GM12878 (cell line): ENCODE measurements at regions not wholly inside any gene's neighbourhood (a gene's known extent, or its start where the extent isn't known, plus 50 kb on each side); places are given as distances from the start of the nearest gene placed in this dataset.

Source experiments
- ATAC-seq: fragments of 200-7000 bp; cut with Tn5 transposase; 3 replicates; pipeline ENCODE4 v1.9.1; 2020; ENCODE audit warnings: mild to moderate bottlenecking, moderate library complexity
- BruUV-seq: library from RNA; stranded (reverse); fragments of 400-500 nt; replicated peaks from 2 replicates; lab custom pipeline; 2021; lab: Mats Ljungman, UMichigan
- CTCF ChIA-PET: fragments of 300-600 bp; sonication (Branson Sonifier 250); formaldehyde crosslinking; extraction: SDS; loops from one replicate; lab custom pipeline; 2021; ENCODE audit warnings: inconsistent platforms; lab: Yijun Ruan, JAX
- POLR2A ChIA-PET: fragments of 350-600 bp; formaldehyde crosslinking; extraction: SDS; loops from one replicate; lab custom pipeline; 2021; ENCODE audit warnings: inconsistent platforms; lab: Charles Lee
- RAD21 ChIA-PET: fragments of 300-600 bp; sonication (Branson Sonifier 250); formaldehyde crosslinking; loops from one replicate; lab custom pipeline; 2023; ENCODE audit warnings: antibody characterized with exemption; ENCODE audit not compliant: unreplicated experiment; lab: Charles Lee
- SMC1A ChIA-PET: fragments of 300-600 bp; sonication (Branson Sonifier 250); formaldehyde crosslinking; loops from one replicate; lab custom pipeline; 2023; ENCODE audit not compliant: unreplicated experiment, uncharacterized antibody; lab: Charles Lee
- DNase-seq: peaks from one replicate; pipeline ENCODE4 v3.0.0-alpha.2; 2011; ENCODE audit warnings: low read depth, low spot score
- FAIRE-seq: peaks from 3 replicates; lab custom pipeline; 2011; peaks lifted over from hg19 to GRCh38; lab: Jason Lieb, UNC
- H2AFZ ChIP-seq: 2 replicates; pipeline ENCODE4 v1.6.0; 2011; ENCODE audit warnings: low read depth, low read length, control low read depth; ENCODE audit not compliant: control insufficient read depth
- H3K27ac ChIP-seq: 2 replicates; pipeline ENCODE4 v1.5.1; 2011; ENCODE audit warnings: control low read depth; ENCODE audit not compliant: control insufficient read depth, insufficient read depth
- H3K27me3 ChIP-seq, 2 experiments: replicated peaks in 1 of 2; 2 replicates each; pipeline versions ENCODE4 v1.6.0 to v1.6.1; 2011; ENCODE audit warnings: low read length in 1 of 2; ENCODE audit not compliant: control insufficient read depth in 2 of 2, insufficient read depth in 2 of 2
- H3K36me3 ChIP-seq, 2 experiments: 2 replicates each; pipeline ENCODE4 v1.5.1; 2011; ENCODE audit warnings: low read length in 1 of 2; ENCODE audit not compliant: control insufficient read depth in 2 of 2, insufficient read depth in 2 of 2
- H3K4me1 ChIP-seq: 2 replicates; pipeline ENCODE4 v1.6.1; 2011; ENCODE audit warnings: mild to moderate bottlenecking, low read length, moderate library complexity, mixed read lengths; ENCODE audit not compliant: control insufficient read depth, insufficient read depth
- H3K4me2 ChIP-seq: 2 replicates; pipeline ENCODE4 v1.6.0; 2011; ENCODE audit warnings: control low read depth; ENCODE audit not compliant: control insufficient read depth, insufficient read depth
- H3K4me3 ChIP-seq: fragments of 200-600 bp; sonication (generic); 2 replicates; pipeline ENCODE4 v1.5.1; 2016
- H3K79me2 ChIP-seq: 2 replicates; pipeline ENCODE4 v1.6.0; 2011; ENCODE audit warnings: low read length; ENCODE audit not compliant: control insufficient read depth, insufficient read depth
- H3K9ac ChIP-seq: 2 replicates; pipeline ENCODE4 v1.8.0; 2011; ENCODE audit warnings: low read length, control low read depth, mixed read lengths; ENCODE audit not compliant: control insufficient read depth, insufficient read depth
- H3K9me3 ChIP-seq: replicated peaks from 3 replicates; pipeline ENCODE4 v1.5.1; 2011; ENCODE audit warnings: mild to moderate bottlenecking, low read length; ENCODE audit not compliant: control insufficient read depth, insufficient read depth
- H4K20me1 ChIP-seq: 2 replicates; pipeline ENCODE4 v1.6.0; 2011; ENCODE audit not compliant: control insufficient read depth, insufficient read depth
- BACH1 ChIP-seq: fragments of 450-650 bp; IDR thresholded peaks from 2 replicates; pipeline ENCODE4 v1.6.1; 2017; ENCODE audit warnings: mild to moderate bottlenecking, borderline replicate concordance
- BCL11A ChIP-seq: IDR thresholded peaks from 2 replicates; pipeline ENCODE4 v1.6.1; 2011; ENCODE audit warnings: low read depth, low read length
- BHLHE40 ChIP-seq, 2 experiments: fragments of 450-650 bp in 1 of 2; IDR thresholded peaks; 2 replicates each; pipeline ENCODE4 v1.6.1; 2011 to 2017; ENCODE audit warnings: low read depth in 2 of 2, borderline replicate concordance in 1 of 2, improper control_type of control experiment in 1 of 2, low read length in 1 of 2, mild to moderate bottlenecking in 1 of 2
- LARP7 ChIP-seq: fragments of 450-650 bp; IDR thresholded peaks from 2 replicates; pipeline ENCODE4 v1.6.1; 2017; ENCODE audit warnings: mild to moderate bottlenecking
- NRF1 ChIP-seq: conservative IDR thresholded peaks from 2 replicates; pipeline ENCODE4 v1.6.1; 2011; ENCODE audit warnings: mild to moderate bottlenecking, low read depth, low read length, improper control_type of control experiment
- PAX5 ChIP-seq: IDR thresholded peaks from 2 replicates; pipeline ENCODE4 v1.6.1; 2011; ENCODE audit warnings: low read depth, low read length, borderline replicate concordance
- RFX5 ChIP-seq: IDR thresholded peaks from 2 replicates; pipeline ENCODE4 v1.6.1; 2011; ENCODE audit warnings: low read depth, low read length, improper control_type of control experiment
- SUZ12 ChIP-seq: fragments of 200-600 bp; sonication (generic); IDR thresholded peaks from one replicate; pipeline ENCODE4 v1.6.1; 2018; ENCODE audit warnings: antibody characterized with exemption, mild to moderate bottlenecking; ENCODE audit not compliant: unreplicated experiment
- WGBS: methylation state at CpG from one replicate; pipeline ENCODE4 v1.1.6; 2016; ENCODE audit warnings: low lambda C conversion rate; ENCODE audit not compliant: insufficient replicate concordance, insufficient coverage; ENCODE audit errors: missing lambda C conversion rate; 5-methylcytosine and 5-hydroxymethylcytosine counted together
- in situ Hi-C: fragments of 300-500 bp; cut with MboI; formaldehyde crosslinking; loops from 9 replicates; pipeline ENCODE4 v1.14.3; 2018; ENCODE audit warnings: mixed read lengths
- intact Hi-C: fragments of 100-400 bp; cut with micrococcal nuclease; formaldehyde crosslinking; loops from one replicate; pipeline ENCODE4 v1.14.2; 2022; ENCODE audit not compliant: unreplicated experiment
- TF ChIP-seq, protein P1 (sequence below): IDR thresholded peaks from 2 replicates; pipeline ENCODE4 v1.6.1; 2012; ENCODE audit warnings: low read length, inconsistent platforms
- TF ChIP-seq, protein P2 (sequence below): fragments of 450-650 bp; IDR thresholded peaks from 2 replicates; pipeline ENCODE4 v1.6.1; 2017; ENCODE audit warnings: mild to moderate bottlenecking, moderate library complexity

DNA sequence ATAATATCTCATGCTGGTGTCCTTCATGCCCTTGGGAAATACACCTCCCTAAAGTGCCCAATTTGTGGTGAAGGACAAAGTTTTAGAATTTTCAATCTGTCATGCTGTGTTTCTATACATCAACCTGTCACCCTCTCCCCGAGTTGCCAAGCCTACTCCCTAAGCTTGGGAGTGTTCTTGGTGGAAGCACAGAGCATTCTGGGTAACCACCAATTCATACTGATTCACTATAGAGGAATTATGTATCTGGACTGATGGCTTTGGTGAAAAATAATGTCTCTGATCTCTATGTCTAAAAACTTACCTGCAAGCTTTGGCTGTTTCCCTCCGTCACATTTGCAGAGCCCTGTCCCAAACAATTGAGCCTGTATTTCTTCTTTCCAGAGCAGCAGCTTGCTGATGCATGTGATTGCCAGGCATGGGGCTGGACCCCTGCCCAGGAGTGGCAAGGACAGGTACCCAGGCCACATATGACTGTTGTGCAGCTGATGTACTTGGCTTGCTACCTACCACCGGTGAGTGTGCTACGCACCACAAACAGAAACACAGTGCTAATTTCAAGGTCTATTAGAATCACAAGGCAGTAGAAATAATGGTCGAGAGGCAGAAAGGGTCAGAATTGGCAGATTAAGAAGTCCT is 202.8 kb upstream of the CITED2 start:
- no peaks in the 10 kb centered on the region for H4K20me1 ChIP-seq
- no peaks in the 10 kb centered on the region for H3K36me3 ChIP-seq
- POLR2A ChIA-PET = no interaction called here
- no peak overlapping the region for H3K9ac ChIP-seq
- no peak for FAIRE-seq
- in situ Hi-C loops (no loop called here), intact Hi-C loops (no loop called here)
- DNase-seq = no peak
- TF ChIP-seq SUZ12 = no peak
- no peak for TF ChIP-seq NRF1
- H3K27ac ChIP-seq = no peak overlapping the region
- no peaks in the 10 kb centered on the region for H3K9me3 ChIP-seq
- no peak for ATAC-seq
- CTCF ChIA-PET = interaction anchor here (1.0 to 1.3 kb wide), 2 partner anchors 11 to 27 kb away, joined by 4 read pairs; no protein-coding TSS in a partner anchor
- RAD21 ChIA-PET = interaction anchor here (1.0 to 1.4 kb wide), 3 partner anchors 22 to 202 kb away, joined by 3 to 4 read pairs (median 3); no protein-coding TSS in a partner anchor
- peaks cover 5% of the 10 kb centered on the region; the same call in 1 of the 2 replicates for H3K4me1 ChIP-seq
- H3K4me2 ChIP-seq = no peak overlapping the region
- WGBS = 70% methylated on average over 5 of the region's 5 CpGs
- H3K4me3 ChIP-seq = no peak overlapping the region
- H3K79me2 ChIP-seq = no peaks in the 10 kb centered on the region
- H2AFZ ChIP-seq = no peak overlapping the region
- H3K27me3 ChIP-seq = no peaks in the 10 kb centered on the region
- no TSS peak for BruUV-seq
- SMC1A ChIA-PET = interaction anchor here (1.1 to 1.6 kb wide), 4 partner anchors 9 to 201 kb away, joined by 3 to 5 read pairs (median 4); no protein-coding TSS in a partner anchor

DNA sequence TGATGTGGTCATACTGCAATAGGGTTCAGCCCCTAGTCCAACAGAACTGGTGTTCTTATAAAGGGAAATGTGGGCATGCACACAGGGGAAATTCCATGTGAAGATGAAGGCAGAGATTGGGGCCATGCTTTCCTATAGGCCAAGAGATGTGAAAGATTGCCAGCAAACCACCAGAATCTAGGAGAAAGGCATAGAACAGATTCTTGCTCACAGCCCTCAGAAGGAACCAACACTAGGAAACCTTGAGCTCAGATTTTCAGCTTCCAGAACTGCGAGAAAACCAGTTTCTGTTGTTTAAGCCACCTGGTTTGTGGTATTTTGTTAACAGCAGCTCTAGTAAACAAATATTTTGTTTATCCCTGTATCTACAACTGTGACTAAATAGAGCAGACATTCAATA is 197.6 kb upstream of the CITED2 start:
- in situ Hi-C loops = no loop called here
- SMC1A ChIA-PET = no interaction called here
- BruUV-seq = no TSS peak
- Histone ChIP-seq H3K79me2 (no peaks in the 10 kb centered on the region), H3K4me2 (no peak overlapping the region), H3K36me3 (no peaks in the 10 kb centered on the region), H3K9me3 (no peaks in the 10 kb centered on the region; the same call in 2 of the 3 replicates), H3K4me1 (no peaks in the 10 kb centered on the region), H3K4me3 (no peak overlapping the region), H3K27me3 (no peaks in the 10 kb centered on the region), H4K20me1 (no peaks in the 10 kb centered on the region), H3K9ac (no peak overlapping the region), H2AFZ (no peak overlapping the region), H3K27ac (no peak overlapping the region)
- POLR2A ChIA-PET = interaction anchor here (0.6 kb wide), 1 partner anchor 22 kb away, joined by 4 read pairs; no protein-coding TSS in a partner anchor
- WGBS = 91% methylated on average over 1 of the region's 1 CpG
- FAIRE-seq = no peak
- no peak for DNase-seq
- CTCF ChIA-PET = interaction anchor here (0.7 kb wide), 1 partner anchor 21 kb away, joined by 4 read pairs; no protein-coding TSS in a partner anchor
- ATAC-seq = no peak
- RAD21 ChIA-PET = no interaction called here
- intact Hi-C loops = no loop called here
- TF ChIP-seq RFX5 (no peak), PAX5 (no peak), BACH1 (no peak), BHLHE40 (IDR thresholded peaks at IDR 0.05; ENCODE audit: borderline replicate concordance in 1 of 2, low read depth in 2 of 2, low read length in 1 of 2) (no peak), BCL11A (no peak), LARP7 (no peak)
- TF ChIP-seq, protein P1, sequence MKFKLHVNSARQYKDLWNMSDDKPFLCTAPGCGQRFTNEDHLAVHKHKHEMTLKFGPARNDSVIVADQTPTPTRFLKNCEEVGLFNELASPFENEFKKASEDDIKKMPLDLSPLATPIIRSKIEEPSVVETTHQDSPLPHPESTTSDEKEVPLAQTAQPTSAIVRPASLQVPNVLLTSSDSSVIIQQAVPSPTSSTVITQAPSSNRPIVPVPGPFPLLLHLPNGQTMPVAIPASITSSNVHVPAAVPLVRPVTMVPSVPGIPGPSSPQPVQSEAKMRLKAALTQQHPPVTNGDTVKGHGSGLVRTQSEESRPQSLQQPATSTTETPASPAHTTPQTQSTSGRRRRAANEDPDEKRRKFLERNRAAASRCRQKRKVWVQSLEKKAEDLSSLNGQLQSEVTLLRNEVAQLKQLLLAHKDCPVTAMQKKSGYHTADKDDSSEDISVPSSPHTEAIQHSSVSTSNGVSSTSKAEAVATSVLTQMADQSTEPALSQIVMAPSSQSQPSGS = no peak
- TF ChIP-seq, protein P2, sequence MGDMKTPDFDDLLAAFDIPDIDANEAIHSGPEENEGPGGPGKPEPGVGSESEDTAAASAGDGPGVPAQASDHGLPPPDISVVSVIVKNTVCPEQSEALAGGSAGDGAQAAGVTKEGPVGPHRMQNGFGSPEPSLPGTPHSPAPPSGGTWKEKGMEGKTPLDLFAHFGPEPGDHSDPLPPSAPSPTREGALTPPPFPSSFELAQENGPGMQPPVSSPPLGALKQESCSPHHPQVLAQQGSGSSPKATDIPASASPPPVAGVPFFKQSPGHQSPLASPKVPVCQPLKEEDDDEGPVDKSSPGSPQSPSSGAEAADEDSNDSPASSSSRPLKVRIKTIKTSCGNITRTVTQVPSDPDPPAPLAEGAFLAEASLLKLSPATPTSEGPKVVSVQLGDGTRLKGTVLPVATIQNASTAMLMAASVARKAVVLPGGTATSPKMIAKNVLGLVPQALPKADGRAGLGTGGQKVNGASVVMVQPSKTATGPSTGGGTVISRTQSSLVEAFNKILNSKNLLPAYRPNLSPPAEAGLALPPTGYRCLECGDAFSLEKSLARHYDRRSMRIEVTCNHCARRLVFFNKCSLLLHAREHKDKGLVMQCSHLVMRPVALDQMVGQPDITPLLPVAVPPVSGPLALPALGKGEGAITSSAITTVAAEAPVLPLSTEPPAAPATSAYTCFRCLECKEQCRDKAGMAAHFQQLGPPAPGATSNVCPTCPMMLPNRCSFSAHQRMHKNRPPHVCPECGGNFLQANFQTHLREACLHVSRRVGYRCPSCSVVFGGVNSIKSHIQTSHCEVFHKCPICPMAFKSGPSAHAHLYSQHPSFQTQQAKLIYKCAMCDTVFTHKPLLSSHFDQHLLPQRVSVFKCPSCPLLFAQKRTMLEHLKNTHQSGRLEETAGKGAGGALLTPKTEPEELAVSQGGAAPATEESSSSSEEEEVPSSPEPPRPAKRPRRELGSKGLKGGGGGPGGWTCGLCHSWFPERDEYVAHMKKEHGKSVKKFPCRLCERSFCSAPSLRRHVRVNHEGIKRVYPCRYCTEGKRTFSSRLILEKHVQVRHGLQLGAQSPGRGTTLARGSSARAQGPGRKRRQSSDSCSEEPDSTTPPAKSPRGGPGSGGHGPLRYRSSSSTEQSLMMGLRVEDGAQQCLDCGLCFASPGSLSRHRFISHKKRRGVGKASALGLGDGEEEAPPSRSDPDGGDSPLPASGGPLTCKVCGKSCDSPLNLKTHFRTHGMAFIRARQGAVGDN = no peak
